ENCODE measurements at regions not wholly inside any gene's neighbourhood (a gene's known extent, or its start where the extent isn't known, plus 50 kb on each side); places are given as distances from the start of the nearest gene placed in this dataset.
"Not testable (repeated sequence)": the region's sequence is repeated elsewhere in the genome, so short reads cannot be mapped to it uniquely, and the experiment has no call there.

DNA sequence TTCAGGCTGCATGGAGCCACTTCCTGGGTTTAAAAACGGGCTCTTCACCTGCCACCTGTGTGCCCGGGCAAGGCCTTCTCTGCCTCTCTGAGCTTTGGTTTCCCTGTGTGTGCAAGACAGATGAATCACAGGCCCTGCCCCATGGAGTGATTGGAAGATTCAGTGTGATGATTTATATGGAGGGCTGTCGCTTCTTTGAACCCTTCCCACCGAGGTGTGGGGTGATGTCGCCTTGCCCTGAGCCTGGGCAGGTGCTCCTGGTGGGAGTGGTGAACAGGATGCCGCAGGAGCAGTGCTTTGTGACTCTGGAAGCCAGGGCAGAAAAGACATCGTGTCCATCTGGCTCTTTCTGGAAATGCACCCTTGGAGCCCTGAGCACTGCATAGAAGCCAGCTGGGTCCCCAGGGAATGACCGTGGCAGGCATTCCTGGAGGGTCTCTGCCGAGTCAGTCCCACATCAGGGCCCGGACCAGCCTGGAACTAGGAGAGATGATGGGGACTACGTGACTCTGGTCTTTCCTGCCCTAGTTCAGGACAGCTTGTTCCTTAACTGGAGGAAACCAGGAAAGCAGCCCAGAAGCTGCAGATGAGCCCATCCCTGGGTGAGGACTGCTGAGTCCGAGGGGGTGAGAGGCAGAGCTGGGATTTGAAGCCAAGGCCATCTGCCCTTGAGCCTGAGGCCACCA is 56.1 kb upstream of the METTL9 start:
- not testable (repeated sequence) for TF ChIP-seq POLR2A (IDR thresholded peaks at IDR 0.05; ENCODE audit: low read depth, low read length); POLR2AphosphoS5 (IDR thresholded peaks at IDR 0.05; ENCODE audit: low read depth, low read length); TAF1 (IDR thresholded peaks at IDR 0.05; ENCODE audit: borderline replicate concordance, low read depth, low read length)

Measured in GM12892 (cell line).